ENCODE measurements at regions not wholly inside any gene's neighbourhood (a gene's known extent, or its start where the extent isn't known, plus 50 kb on each side); places are given as distances from the start of the nearest gene placed in this dataset.

- H3K4me3 ChIP-seq (replicated peaks in 1 of 2; ENCODE audit: low read depth in 1 of 2, low read length in 2 of 2): no peak overlapping the region
- ChIA-PET RAD21 (ENCODE audit: low non-redundant PET in 1 of 2, low total read pairs in 2 of 2, uncharacterized antibody in 2 of 2, unreplicated experiment in 2 of 2) (no interaction called here), POLR2A (no interaction called here), CTCF (no interaction called here)
- H3K27me3 ChIP-seq (ENCODE audit: insufficient read depth, low read length): peaks cover 39% of the 10 kb centered on the region
- H4K20me1 ChIP-seq (ENCODE audit: insufficient read depth): no peaks in the 10 kb centered on the region
- no TSS peak for BruUV-seq (replicated peaks)
- H3K9me3 ChIP-seq (ENCODE audit: control insufficient read depth in 1 of 2, insufficient read depth in 1 of 2, low read depth in 1 of 2, low read length in 2 of 2): no peaks in the 10 kb centered on the region
- H3K4me2 ChIP-seq (ENCODE audit: low read length): no peak overlapping the region
- H3K9me2 ChIP-seq (ENCODE audit: insufficient read depth): no peaks in the 10 kb centered on the region
- H3K4me1 ChIP-seq (ENCODE audit: control insufficient read depth in 1 of 2, insufficient read depth in 2 of 2, low read length in 2 of 2): peaks cover 0 to 10% of the 10 kb centered on the region in 2 experiments; a peak in 2 of 4 replicates
- H3K36me3 ChIP-seq (ENCODE audit: control insufficient read depth in 1 of 2, insufficient read depth in 2 of 2, low read length in 2 of 2): no peaks in the 10 kb centered on the region
- no peaks in the 10 kb centered on the region for H3K79me2 ChIP-seq (ENCODE audit: insufficient read depth, low read length)
- ATAC-seq: no peak
- H3K27ac ChIP-seq (ENCODE audit: low read depth, low read length): no peak overlapping the region
- H2AFZ ChIP-seq (ENCODE audit: low read depth, low read length, poor library complexity, severe bottlenecking): no peak overlapping the region
- TF ChIP-seq POLR2A (IDR thresholded peaks at IDR 0.05; ENCODE audit: borderline replicate concordance, extremely low read depth, insufficient read depth, insufficient read length): no peak
- TF ChIP-seq SIN3A (IDR thresholded peaks at IDR 0.05; ENCODE audit: low read depth): no peak
- TF ChIP-seq RAD21 (IDR thresholded peaks at IDR 0.05; ENCODE audit: low read depth): no peak
- no peak for TF ChIP-seq SRF (IDR thresholded peaks at IDR 0.05; ENCODE audit: low read depth)
- no peak for TF ChIP-seq CEBPB (IDR thresholded peaks at IDR 0.05; ENCODE audit: low read depth)
- TF ChIP-seq EZH2 (IDR thresholded peaks at IDR 0.05): no peak
- no peak for TF ChIP-seq CBX3 (IDR thresholded peaks at IDR 0.05; ENCODE audit: low read depth)
- DNase-seq (ENCODE audit: low read depth, low spot score): no peak
- intact Hi-C loops (cut with micrococcal nuclease): no loop called here
- H3K9ac ChIP-seq (ENCODE audit: low read length): no peak overlapping the region
These were observed 208.2 kb upstream of the PRKCQ start for GRCh38 chr10:6788231-6788630.

- no peak for DNase-seq (ENCODE audit: low read depth, low spot score)
- TF ChIP-seq JUND (IDR thresholded peaks at IDR 0.05) (no peak), TCF7L2 (IDR thresholded peaks at IDR 0.05; ENCODE audit: borderline replicate concordance, extremely low read depth, insufficient read depth, insufficient read length) (no peak), RAD21 (IDR thresholded peaks at IDR 0.05; ENCODE audit: low read depth) (no peak), EZH2phosphoT487 (IDR thresholded peaks at IDR 0.05; ENCODE audit: borderline replicate concordance) (no peak), SIN3A (IDR thresholded peaks at IDR 0.05; ENCODE audit: low read depth) (no peak), EGR1 (IDR thresholded peaks at IDR 0.05; ENCODE audit: low read depth) (no peak), POLR2AphosphoS5 (IDR thresholded peaks at IDR 0.05; ENCODE audit: low read depth, low read length) (no peak), SRF (IDR thresholded peaks at IDR 0.05; ENCODE audit: low read depth) (no peak), FOSL1 (IDR thresholded peaks at IDR 0.05; ENCODE audit: low read depth) (no peak), ZNF274 (IDR thresholded peaks at IDR 0.05; ENCODE audit: low read depth, low read length) (no peak), REST (IDR thresholded peaks at IDR 0.05; ENCODE audit: low read depth) (no peak), EZH2 (IDR thresholded peaks at IDR 0.05) (no peak), CBX3 (IDR thresholded peaks at IDR 0.05; ENCODE audit: low read depth) (no peak), ZBTB33 (IDR thresholded peaks at IDR 0.05; ENCODE audit: extremely low read depth, insufficient replicate concordance, low read length) (no peak), POLR2A (IDR thresholded peaks at IDR 0.05; ENCODE audit: borderline replicate concordance, extremely low read depth, insufficient read depth, insufficient read length) (no peak), ZFX (IDR thresholded peaks at IDR 0.05) (no peak)
- ChIA-PET CTCF (no interaction called here), POLR2A (no interaction called here), RAD21 (ENCODE audit: low non-redundant PET in 1 of 2, low total read pairs in 2 of 2, uncharacterized antibody in 2 of 2, unreplicated experiment in 2 of 2) (no interaction called here)
- no peak for ATAC-seq
- Histone ChIP-seq H3K79me2 (ENCODE audit: insufficient read depth, low read length) (no peaks in the 10 kb centered on the region), H3K4me1 (ENCODE audit: control insufficient read depth in 1 of 2, insufficient read depth in 2 of 2, low read length in 2 of 2) (peaks cover 0 to 10% of the 10 kb centered on the region in 2 experiments; a peak in 2 of 4 replicates), H3K9me3 (ENCODE audit: control insufficient read depth in 1 of 2, insufficient read depth in 1 of 2, low read depth in 1 of 2, low read length in 2 of 2) (no peaks in the 10 kb centered on the region), H3K27ac (ENCODE audit: low read depth, low read length) (no peak overlapping the region), H3K4me3 (replicated peaks in 1 of 2; ENCODE audit: low read depth in 1 of 2, low read length in 2 of 2) (no peak overlapping the region), H2AFZ (ENCODE audit: low read depth, low read length, poor library complexity, severe bottlenecking) (no peak overlapping the region), H3K9ac (ENCODE audit: low read length) (no peak overlapping the region), H3K4me2 (ENCODE audit: low read length) (no peak overlapping the region), H3K36me3 (ENCODE audit: control insufficient read depth in 1 of 2, insufficient read depth in 2 of 2, low read length in 2 of 2) (no peaks in the 10 kb centered on the region), H3K9me2 (ENCODE audit: insufficient read depth) (no peaks in the 10 kb centered on the region), H3K27me3 (ENCODE audit: insufficient read depth, low read length) (peaks cover 39% of the 10 kb centered on the region), H4K20me1 (ENCODE audit: insufficient read depth) (no peaks in the 10 kb centered on the region)
- intact Hi-C loops (cut with micrococcal nuclease): no loop called here
- BruUV-seq (replicated peaks): no TSS peak
These were observed 207.6 kb upstream of the PRKCQ start for GRCh38 chr10:6787718-6788117.

All from HCT116 (cell line).